WI38 (cell line): ENCODE measurements at regions not wholly inside any gene's neighbourhood (a gene's known extent, or its start where the extent isn't known, plus 50 kb on each side); places are given as distances from the start of the nearest gene placed in this dataset.

Source experiments
- H3K4me3 ChIP-seq: 2 replicates; pipeline ENCODE4 v1.5.1; 2011; ENCODE audit warnings: low read depth, mild to moderate bottlenecking, control low read depth, low read length
- CTCF ChIP-seq: IDR thresholded peaks from 2 replicates; pipeline ENCODE4 v1.5.1; 2012; ENCODE audit warnings: low read depth, mild to moderate bottlenecking, control low read depth, low read length

GRCh38 chr10:43912469-43912868 lies 263.8 kb upstream of the ZNF32 start:
- TF ChIP-seq CTCF: no peak
- no peak overlapping the region for H3K4me3 ChIP-seq

- TF ChIP-seq CTCF: no peak
- no peak overlapping the region for H3K4me3 ChIP-seq
These were observed 257.8 kb upstream of the ZNF32 start for GRCh38 chr10:43906490-43906889.

GRCh38 chr10:43905512-43906236 lies 257.0 kb upstream of the ZNF32 start:
- TF ChIP-seq CTCF: no peak
- H3K4me3 ChIP-seq: no peak overlapping the region

- no peak overlapping the region for H3K4me3 ChIP-seq
- TF ChIP-seq CTCF: no peak
These were observed 256.2 kb upstream of the ZNF32 start for GRCh38 chr10:43904844-43905243.

- TF ChIP-seq CTCF: no peak
- H3K4me3 ChIP-seq: no peak overlapping the region
These were observed 255.6 kb upstream of the ZNF32 start for GRCh38 chr10:43904301-43904700.

GRCh38 chr10:43903451-43903850 lies 254.8 kb upstream of the ZNF32 start:
- TF ChIP-seq CTCF: no peak
- H3K4me3 ChIP-seq: no peak overlapping the region

- no peak overlapping the region for H3K4me3 ChIP-seq
- no peak for TF ChIP-seq CTCF
These were observed 254.2 kb upstream of the ZNF32 start for GRCh38 chr10:43902842-43903241.
